ENCODE measurements at regions not wholly inside any gene's neighbourhood (a gene's known extent, or its start where the extent isn't known, plus 50 kb on each side); places are given as distances from the start of the nearest gene placed in this dataset.

- Histone ChIP-seq H3K4me1 (no peaks in the 10 kb centered on the region), H3K27ac (no peak overlapping the region), H3K9me3 (no peaks in the 10 kb centered on the region), H3K27me3 (no peaks in the 10 kb centered on the region), H3K36me3 (no peaks in the 10 kb centered on the region), H3K4me3 (no peak overlapping the region)
- no peak for TF ChIP-seq POLR2AphosphoS5 (IDR thresholded peaks at IDR 0.05)
- TF ChIP-seq POLR2A (IDR thresholded peaks at IDR 0.05), result no peak
- no peak for TF ChIP-seq EP300 (IDR thresholded peaks at IDR 0.05; ENCODE audit: low read depth)
- no peak for TF ChIP-seq CTCF (IDR thresholded peaks at IDR 0.05)
- no peak for DNase-seq
- WGBS, 2 donors (ENCODE audit: low coverage in 1 of 2), result 67 to 79% methylated on average over 1 of the region's 1 CpG
- in situ Hi-C loops (cut with MboI; ENCODE audit: low pct_ligation_motif_present in 1 of 4, low pct_unique_long_range_greater_than_20kb in 1 of 4, low sequenced_read_pairs in 3 of 4) (no loop called here), intact Hi-C loops (cut with DNase I; ENCODE audit: low total_unique reads) (no loop called here)
Measured at GRCh38 chr6:80922916-80923455, 816.5 kb downstream of the BCKDHB start.

GRCh38 chr6:80921861-80922460, 815.5 kb downstream of the BCKDHB start:
- Histone ChIP-seq H3K9me3 (no peaks in the 10 kb centered on the region), H3K36me3 (no peaks in the 10 kb centered on the region), H3K27me3 (no peaks in the 10 kb centered on the region), H3K4me3 (no peak overlapping the region), H3K27ac (no peak overlapping the region), H3K4me1 (no peaks in the 10 kb centered on the region)
- intact Hi-C loops (cut with DNase I; ENCODE audit: low total_unique reads), result no loop called here
- DNase-seq, result no peak
- WGBS, 2 donors (ENCODE audit: low coverage in 1 of 2), result 12 to 20% methylated on average over 2 of the region's 2 CpGs
- TF ChIP-seq POLR2AphosphoS5 (IDR thresholded peaks at IDR 0.05) (no peak), EP300 (IDR thresholded peaks at IDR 0.05; ENCODE audit: low read depth) (no peak), POLR2A (IDR thresholded peaks at IDR 0.05) (no peak), CTCF (IDR thresholded peaks at IDR 0.05) (no peak)
- in situ Hi-C loops (cut with MboI; ENCODE audit: low pct_ligation_motif_present in 1 of 4, low pct_unique_long_range_greater_than_20kb in 1 of 4, low sequenced_read_pairs in 3 of 4), result no loop called here

GRCh38 chr6:80907831-80908230, 801.4 kb downstream of the BCKDHB start:
- H3K9me3 ChIP-seq, result no peaks in the 10 kb centered on the region
- no peak overlapping the region for H3K27ac ChIP-seq
- no peak for TF ChIP-seq CTCF (IDR thresholded peaks at IDR 0.05)
- H3K4me3 ChIP-seq, result no peak overlapping the region
- intact Hi-C loops (cut with DNase I; ENCODE audit: low total_unique reads) (no loop called here), in situ Hi-C loops (cut with MboI; ENCODE audit: low pct_ligation_motif_present in 1 of 4, low pct_unique_long_range_greater_than_20kb in 1 of 4, low sequenced_read_pairs in 3 of 4) (no loop called here)
- WGBS, 2 donors (ENCODE audit: low coverage in 1 of 2), result 61 to 65% methylated on average over 3 of the region's 3 CpGs
- no peaks in the 10 kb centered on the region for H3K4me1 ChIP-seq
- H3K27me3 ChIP-seq, result no peaks in the 10 kb centered on the region
- DNase-seq, result no peak
- H3K36me3 ChIP-seq, result no peaks in the 10 kb centered on the region

- DNase-seq, result no peak
- intact Hi-C loops (cut with DNase I; ENCODE audit: low total_unique reads) (no loop called here), in situ Hi-C loops (cut with MboI; ENCODE audit: low pct_ligation_motif_present in 1 of 4, low pct_unique_long_range_greater_than_20kb in 1 of 4, low sequenced_read_pairs in 3 of 4) (no loop called here)
- Histone ChIP-seq H3K4me3 (no peak overlapping the region), H3K36me3 (no peaks in the 10 kb centered on the region), H3K27me3 (no peaks in the 10 kb centered on the region), H3K9me3 (peaks cover 0 to 4% of the 10 kb centered on the region in 2 donors), H3K27ac (no peak overlapping the region), H3K4me1 (no peaks in the 10 kb centered on the region)
- no peak for TF ChIP-seq POLR2A (IDR thresholded peaks at IDR 0.05)
- TF ChIP-seq CTCF (IDR thresholded peaks at IDR 0.05), result no peak
- TF ChIP-seq EP300 (IDR thresholded peaks at IDR 0.05; ENCODE audit: low read depth), result no peak
- no peak for TF ChIP-seq POLR2AphosphoS5 (IDR thresholded peaks at IDR 0.05)
Measured at GRCh38 chr6:80903711-80904110, 797.2 kb downstream of the BCKDHB start.

Measured in transverse colon (tissue), 4 donors.